OCI-LY1 (cell line): ENCODE measurements at regions not wholly inside any gene's neighbourhood (a gene's known extent, or its start where the extent isn't known, plus 50 kb on each side); places are given as distances from the start of the nearest gene placed in this dataset.

Source experiments
- H2AFZ ChIP-seq: fragments of 200-600 bp; sonication (generic), shearing (Covaris generic); 2 replicates; pipeline ENCODE4 v1.6.0; 2014; ENCODE audit warnings: antibody characterized with exemption, mild to moderate bottlenecking, low read length
- H3F3A ChIP-seq: fragments of 200-600 bp; sonication (generic), shearing (Covaris generic); 2 replicates; pipeline ENCODE4 v1.6.0; 2014; ENCODE audit warnings: mild to moderate bottlenecking, antibody characterized with exemption, low read length, moderate library complexity; ENCODE audit not compliant: insufficient read depth
- H3K27ac ChIP-seq: fragments of 200-600 bp; sonication (generic); 2 replicates; pipeline ENCODE4 v1.5.1; 2014; ENCODE audit warnings: low read length, mixed run types, mild to moderate bottlenecking, low read depth; ENCODE audit not compliant: poor library complexity, severe bottlenecking
- H3K27me3 ChIP-seq: fragments of 200-600 bp; sonication (generic); 2 replicates; pipeline ENCODE4 v1.6.0; 2014; ENCODE audit warnings: antibody characterized with exemption, mild to moderate bottlenecking, low read length, moderate library complexity; ENCODE audit not compliant: insufficient read depth
- H3K36me3 ChIP-seq: fragments of 200-600 bp; sonication (generic); 2 replicates; pipeline ENCODE4 v1.6.1; 2014; ENCODE audit warnings: mild to moderate bottlenecking, antibody characterized with exemption, low read length, moderate library complexity, mixed read lengths; ENCODE audit not compliant: insufficient read depth
- H3K4me1 ChIP-seq: fragments of 200-600 bp; sonication (generic); 2 replicates; pipeline ENCODE4 v1.5.1; 2014; ENCODE audit warnings: mild to moderate bottlenecking, low read length, moderate library complexity; ENCODE audit not compliant: insufficient read depth, severe bottlenecking
- H3K4me2 ChIP-seq: fragments of 200-600 bp; sonication (generic), shearing (Covaris generic); 2 replicates; pipeline ENCODE4 v1.6.1; 2014; ENCODE audit warnings: low read length
- H3K4me3 ChIP-seq: fragments of 200-600 bp; sonication (generic); 2 replicates; pipeline ENCODE4 v1.5.1; 2014; ENCODE audit warnings: low read length, low read depth, mild to moderate bottlenecking, mixed read lengths; ENCODE audit not compliant: poor library complexity, severe bottlenecking
- H3K79me2 ChIP-seq: fragments of 200-600 bp; shearing (Covaris generic); 2 replicates; pipeline ENCODE4 v1.6.1; 2016; ENCODE audit warnings: mixed run types, low read length, mixed read lengths; ENCODE audit not compliant: insufficient read depth
- H3K9ac ChIP-seq: fragments of 200-600 bp; sonication (generic), shearing (Covaris generic); 2 replicates; pipeline ENCODE4 v1.6.1; 2014; ENCODE audit warnings: mild to moderate bottlenecking, low read length, mixed read lengths
- H3K9me2 ChIP-seq: fragments of 200-600 bp; sonication (generic), shearing (Covaris generic); 2 replicates; pipeline ENCODE4 v1.6.1; 2014; ENCODE audit warnings: low read depth, mild to moderate bottlenecking, low read length, mixed read lengths
- H3K9me3 ChIP-seq: fragments of 200-600 bp; shearing (Covaris generic); 2 replicates; pipeline ENCODE4 v1.6.1; 2014; ENCODE audit warnings: low read length, mixed read lengths
- H4K20me1 ChIP-seq: fragments of 200-600 bp; sonication (generic), shearing (Covaris generic); 2 replicates; pipeline ENCODE4 v1.6.0; 2016; ENCODE audit warnings: mild to moderate bottlenecking, low read length; ENCODE audit not compliant: insufficient read depth
- CTCF ChIP-seq: fragments of 200-600 bp; sonication (generic), shearing (Covaris generic); IDR thresholded peaks from 2 replicates; pipeline ENCODE4 v1.5.1; 2017; ENCODE audit warnings: mild to moderate bottlenecking, antibody characterized with exemption, low read length, moderate library complexity, mixed read lengths
- EZH2 ChIP-seq: fragments of 200-600 bp; sonication (generic), shearing (Covaris generic); IDR thresholded peaks from 2 replicates; pipeline ENCODE4 v1.8.0; 2017; ENCODE audit warnings: borderline replicate concordance, mixed run types, mild to moderate bottlenecking, antibody characterized with exemption, low read length, moderate library complexity, mixed read lengths

GRCh38 chr5:109570362-109570874 is 119.3 kb upstream of the MAN2A1 start:
- no peak overlapping the region for H3K4me2 ChIP-seq
- H3K27me3 ChIP-seq: no peaks in the 10 kb centered on the region
- H3K9ac ChIP-seq: no peak overlapping the region
- no peaks in the 10 kb centered on the region for H3F3A ChIP-seq
- H3K27ac ChIP-seq: no peak overlapping the region
- H3K79me2 ChIP-seq: no peaks in the 10 kb centered on the region
- H3K4me3 ChIP-seq: no peak overlapping the region
- H4K20me1 ChIP-seq: no peaks in the 10 kb centered on the region
- no peak for TF ChIP-seq CTCF
- no peak for TF ChIP-seq EZH2
- no peaks in the 10 kb centered on the region for H3K9me3 ChIP-seq
- no peak overlapping the region for H2AFZ ChIP-seq
- no peaks in the 10 kb centered on the region for H3K9me2 ChIP-seq
- H3K4me1 ChIP-seq: no peaks in the 10 kb centered on the region
- H3K36me3 ChIP-seq: no peaks in the 10 kb centered on the region

- Histone ChIP-seq H3K9me2 (no peaks in the 10 kb centered on the region), H2AFZ (no peak overlapping the region), H3K36me3 (no peaks in the 10 kb centered on the region), H3K4me3 (no peak overlapping the region), H4K20me1 (no peaks in the 10 kb centered on the region), H3K4me2 (no peak overlapping the region), H3K27me3 (no peaks in the 10 kb centered on the region), H3K9ac (no peak overlapping the region), H3K4me1 (no peaks in the 10 kb centered on the region), H3K79me2 (no peaks in the 10 kb centered on the region), H3K9me3 (no peaks in the 10 kb centered on the region), H3K27ac (no peak overlapping the region), H3F3A (no peaks in the 10 kb centered on the region)
- TF ChIP-seq EZH2 (no peak), CTCF (no peak)
Observed at GRCh38 chr5:109567374-109568044, 122.2 kb upstream of the MAN2A1 start.

GRCh38 chr5:109566361-109566760 is 123.4 kb upstream of the MAN2A1 start:
- no peaks in the 10 kb centered on the region for H3K79me2 ChIP-seq
- H3K4me3 ChIP-seq: no peak overlapping the region
- no peaks in the 10 kb centered on the region for H3K27me3 ChIP-seq
- H2AFZ ChIP-seq: no peak overlapping the region
- H3K9ac ChIP-seq: no peak overlapping the region
- H3K9me3 ChIP-seq: no peaks in the 10 kb centered on the region
- no peaks in the 10 kb centered on the region for H3K36me3 ChIP-seq
- no peak for TF ChIP-seq EZH2
- TF ChIP-seq CTCF: no peak
- no peak overlapping the region for H3K27ac ChIP-seq
- H3K9me2 ChIP-seq: no peaks in the 10 kb centered on the region
- no peak overlapping the region for H3K4me2 ChIP-seq
- H3F3A ChIP-seq: no peaks in the 10 kb centered on the region
- no peaks in the 10 kb centered on the region for H4K20me1 ChIP-seq
- no peaks in the 10 kb centered on the region for H3K4me1 ChIP-seq
